ENCODE measurements at regions not wholly inside any gene's neighbourhood (a gene's known extent, or its start where the extent isn't known, plus 50 kb on each side); places are given as distances from the start of the nearest gene placed in this dataset.

DNA sequence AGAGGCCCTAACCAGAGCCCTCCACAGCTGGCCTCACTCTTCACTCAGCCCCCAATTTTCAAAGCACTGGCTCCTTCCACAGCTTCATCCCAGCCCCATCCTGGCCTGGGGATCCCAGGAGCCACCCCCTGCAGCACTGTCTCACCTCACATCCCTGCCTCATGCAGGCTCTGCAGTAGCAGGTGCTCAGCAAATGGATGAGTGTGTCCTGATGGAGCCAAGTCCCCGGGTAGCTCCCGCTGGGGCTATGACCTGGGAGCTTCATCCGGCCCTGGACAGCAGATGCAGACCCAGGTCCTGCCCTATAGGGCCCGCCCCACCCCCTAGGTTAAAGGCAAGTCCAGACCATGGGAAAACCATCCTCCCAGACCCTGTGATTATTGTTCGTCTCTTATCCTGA lies 143.2 kb upstream of the ZNF507 start:
- ATAC-seq (no peak), DNase-seq (no peak)

DNA sequence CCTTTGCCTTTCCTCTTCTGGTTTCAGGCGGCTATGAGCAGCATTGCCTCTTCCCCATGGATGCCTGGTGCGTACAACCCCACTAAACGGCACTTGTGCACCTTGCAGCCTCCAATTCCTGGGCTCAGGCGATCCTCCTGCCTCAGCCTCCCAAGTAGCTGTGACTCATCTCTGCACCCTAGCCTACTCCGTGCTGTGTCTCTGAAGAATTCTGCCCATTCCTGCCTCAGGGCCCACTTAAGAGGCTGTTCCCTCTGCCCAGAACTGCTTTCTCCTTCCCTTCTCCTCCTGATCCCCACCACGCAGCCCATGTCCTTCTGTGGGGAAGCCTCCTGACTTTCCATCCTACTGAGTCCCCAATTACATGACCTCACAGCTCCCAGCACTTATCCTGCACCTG lies 142.2 kb upstream of the ZNF507 start:
- ATAC-seq = no peak
- intact Hi-C loops (cut with DNase I) = no loop called here
- TF ChIP-seq, protein P1, sequence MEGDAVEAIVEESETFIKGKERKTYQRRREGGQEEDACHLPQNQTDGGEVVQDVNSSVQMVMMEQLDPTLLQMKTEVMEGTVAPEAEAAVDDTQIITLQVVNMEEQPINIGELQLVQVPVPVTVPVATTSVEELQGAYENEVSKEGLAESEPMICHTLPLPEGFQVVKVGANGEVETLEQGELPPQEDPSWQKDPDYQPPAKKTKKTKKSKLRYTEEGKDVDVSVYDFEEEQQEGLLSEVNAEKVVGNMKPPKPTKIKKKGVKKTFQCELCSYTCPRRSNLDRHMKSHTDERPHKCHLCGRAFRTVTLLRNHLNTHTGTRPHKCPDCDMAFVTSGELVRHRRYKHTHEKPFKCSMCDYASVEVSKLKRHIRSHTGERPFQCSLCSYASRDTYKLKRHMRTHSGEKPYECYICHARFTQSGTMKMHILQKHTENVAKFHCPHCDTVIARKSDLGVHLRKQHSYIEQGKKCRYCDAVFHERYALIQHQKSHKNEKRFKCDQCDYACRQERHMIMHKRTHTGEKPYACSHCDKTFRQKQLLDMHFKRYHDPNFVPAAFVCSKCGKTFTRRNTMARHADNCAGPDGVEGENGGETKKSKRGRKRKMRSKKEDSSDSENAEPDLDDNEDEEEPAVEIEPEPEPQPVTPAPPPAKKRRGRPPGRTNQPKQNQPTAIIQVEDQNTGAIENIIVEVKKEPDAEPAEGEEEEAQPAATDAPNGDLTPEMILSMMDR (IDR thresholded peaks at IDR 0.05) = no peak
- H3K27ac ChIP-seq = no peak overlapping the region
- H3K36me3 ChIP-seq = no peaks in the 10 kb centered on the region
- peaks cover 0 to 9% of the 10 kb centered on the region in 2 donors for H3K27me3 ChIP-seq
- no peaks in the 10 kb centered on the region for H3K4me1 ChIP-seq
- H3K4me3 ChIP-seq = no peak overlapping the region
- no peaks in the 10 kb centered on the region for H3K9me3 ChIP-seq
- no peak for DNase-seq

More for the DNA sequence above, 143.2 kb upstream of the ZNF507 start:
- TF ChIP-seq, protein P1 (IDR thresholded peaks at IDR 0.05) = no peak
- no peak overlapping the region for H3K27ac ChIP-seq
- no peaks in the 10 kb centered on the region for H3K4me1 ChIP-seq
- no peaks in the 10 kb centered on the region for H3K9me3 ChIP-seq
- no peaks in the 10 kb centered on the region for H3K36me3 ChIP-seq
- H3K4me3 ChIP-seq = no peak overlapping the region
- H3K27me3 ChIP-seq = peaks cover 0 to 16% of the 10 kb centered on the region in 2 donors
- intact Hi-C loops (cut with DNase I) = no loop called here

DNA sequence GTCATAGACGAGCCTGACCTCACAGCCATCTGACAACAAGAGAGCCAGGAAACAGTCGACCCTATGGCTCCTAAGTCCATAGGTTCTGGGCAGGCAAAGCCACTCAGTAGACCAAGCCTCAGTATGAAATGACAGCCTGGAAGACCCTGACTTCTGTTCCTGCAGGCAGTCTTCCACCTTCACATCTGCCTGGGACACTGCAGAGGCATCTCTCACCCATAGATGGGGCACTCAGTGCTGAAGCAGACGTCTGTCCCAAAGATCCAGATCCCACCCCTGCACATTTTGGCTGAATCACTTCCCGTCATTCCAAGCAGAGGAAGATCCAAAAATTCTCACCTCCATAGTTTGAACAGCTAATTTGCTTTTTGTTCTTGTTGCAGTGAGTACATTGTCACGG lies 139.3 kb upstream of the ZNF507 start:
- no peak for ATAC-seq
- TF ChIP-seq, protein P1 (IDR thresholded peaks at IDR 0.05) = no peak
- Histone ChIP-seq H3K27ac (no peak overlapping the region), H3K4me3 (no peak overlapping the region), H3K4me1 (no peaks in the 10 kb centered on the region), H3K9me3 (peaks cover 0 to 13% of the 10 kb centered on the region in 2 donors), H3K27me3 (peaks cover 0 to 9% of the 10 kb centered on the region in 2 donors), H3K36me3 (no peaks in the 10 kb centered on the region)
- intact Hi-C loops (cut with DNase I) = no loop called here
- DNase-seq = no peak

DNA sequence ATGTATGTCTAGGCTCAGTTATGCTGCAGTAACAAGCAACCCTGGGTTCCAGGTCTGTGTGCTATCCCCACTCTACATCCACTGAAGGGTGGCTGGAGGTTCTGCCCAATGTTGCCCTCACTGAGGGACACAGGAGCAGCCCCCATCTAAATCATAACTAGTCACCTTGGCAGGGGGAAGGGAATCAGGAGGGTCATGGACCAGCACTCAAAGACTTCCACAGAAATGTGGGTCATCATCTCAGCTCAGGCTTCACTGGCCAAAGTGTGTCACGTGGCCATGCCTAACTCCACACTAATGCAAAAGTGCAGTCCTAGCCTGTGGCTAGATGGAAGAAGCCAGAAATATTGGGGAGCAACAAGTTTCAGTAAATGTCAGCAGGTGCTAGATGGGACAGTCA lies 137.3 kb upstream of the ZNF507 start:
- Histone ChIP-seq H3K4me1 (no peaks in the 10 kb centered on the region), H3K36me3 (no peaks in the 10 kb centered on the region), H3K9me3 (peaks cover 0 to 17% of the 10 kb centered on the region in 2 donors), H3K27me3 (peaks cover 0 to 9% of the 10 kb centered on the region in 2 donors), H3K27ac (no peak overlapping the region), H3K4me3 (no peak overlapping the region)
- ATAC-seq (no peak), DNase-seq (no peak)
- intact Hi-C loops (cut with DNase I) = no loop called here
- TF ChIP-seq, protein P1 (IDR thresholded peaks at IDR 0.05) = no peak

DNA sequence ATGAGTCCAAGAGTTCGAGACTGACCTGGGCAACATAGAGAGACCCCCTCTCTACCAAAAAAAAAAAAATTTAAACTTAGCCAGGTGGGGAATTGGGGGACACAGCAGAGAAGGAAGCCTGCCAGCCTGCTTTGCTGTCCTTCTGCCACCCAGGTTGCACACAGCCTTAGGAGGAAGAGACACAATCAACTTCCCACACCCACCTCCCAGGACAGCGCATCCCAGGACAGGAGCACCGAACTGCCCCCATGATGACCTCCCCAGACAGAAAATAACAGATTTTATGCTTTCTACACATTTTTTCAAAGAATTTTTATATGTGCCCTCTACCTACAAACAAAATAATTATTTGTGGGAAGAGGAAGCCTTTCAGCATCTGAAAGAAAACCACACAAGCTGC lies 126.0 kb upstream of the ZNF507 start:
- TF ChIP-seq, protein P1 (IDR thresholded peaks at IDR 0.05) = no peak

More for the DNA sequence above, 126.0 kb upstream of the ZNF507 start:
- Histone ChIP-seq H3K4me3 (no peak overlapping the region), H3K36me3 (no peaks in the 10 kb centered on the region), H3K27me3 (peaks cover 14 to 24% of the 10 kb centered on the region in 2 donors), H3K9me3 (no peaks in the 10 kb centered on the region), H3K27ac (no peak overlapping the region), H3K4me1 (peaks cover 3 to 5% of the 10 kb centered on the region in 2 donors)
- ATAC-seq (no peak), DNase-seq (no peak)
- intact Hi-C loops (cut with DNase I) = no loop called here
